SK-N-SH treated with all-trans-retinoic acid at 6 μM for 48 hours (cell line): ENCODE measurements at regions not wholly inside any gene's neighbourhood (a gene's known extent, or its start where the extent isn't known, plus 50 kb on each side); places are given as distances from the start of the nearest gene placed in this dataset.
A peak's percentile ranks its signal among the peaks of the same experiment; 100 is the strongest.

Source experiments
- ATAC-seq: fragments of 200-7000 bp; cut with Tn5 transposase; 3 replicates; pipeline ENCODE4 v1.9.1; 2020; ENCODE audit warnings: mild to moderate bottlenecking, moderate library complexity
- ARNTL ChIP-seq: fragments of 450-650 bp; formaldehyde crosslinking; IDR thresholded peaks from 2 replicates; pipeline ENCODE4 v1.5.0; 2020; ENCODE audit warnings: low read depth, mild to moderate bottlenecking, moderate library complexity, borderline replicate concordance
- BACH2 ChIP-seq: fragments of 250-450 bp; sonication (Bioruptor Pico); IDR thresholded peaks from 2 replicates; pipeline ENCODE4 v1.9.0; 2021; ENCODE audit warnings: mild to moderate bottlenecking, borderline replicate concordance
- CSDC2 ChIP-seq: fragments of 250-450 bp; sonication (Bioruptor Pico); IDR thresholded peaks from 2 replicates; pipeline ENCODE4 v1.5.0; 2020; ENCODE audit warnings: mild to moderate bottlenecking, moderate library complexity
- ESRRG ChIP-seq: fragments of 250-450 bp; sonication (Bioruptor Pico); IDR thresholded peaks from 2 replicates; pipeline ENCODE4 v1.6.1; 2021; ENCODE audit warnings: mild to moderate bottlenecking
- GLIS3 ChIP-seq: fragments of 250-450 bp; sonication (Bioruptor Pico); IDR thresholded peaks from 2 replicates; pipeline ENCODE4 v1.5.0; 2020; ENCODE audit warnings: mild to moderate bottlenecking, moderate library complexity
- ISL1 ChIP-seq: fragments of 250-450 bp; sonication (Bioruptor Pico); IDR thresholded peaks from 2 replicates; pipeline ENCODE4 v2.1.2; 2022; ENCODE audit warnings: mild to moderate bottlenecking, moderate library complexity
- OSR1 ChIP-seq: fragments of 250-450 bp; sonication (Bioruptor Pico); IDR thresholded peaks from 2 replicates; pipeline ENCODE4 v1.8.0; 2022; ENCODE audit warnings: moderate library complexity, mild to moderate bottlenecking, inconsistent platforms
- PPARA ChIP-seq: fragments of 250-450 bp; sonication (Bioruptor Pico); IDR thresholded peaks from 2 replicates; pipeline ENCODE4 v1.5.0; 2020; ENCODE audit warnings: mild to moderate bottlenecking, borderline replicate concordance
- RARB ChIP-seq: fragments of 250-450 bp; sonication (Bioruptor Pico); IDR thresholded peaks from 2 replicates; pipeline ENCODE4 v1.8.0; 2021; ENCODE audit warnings: mild to moderate bottlenecking, moderate library complexity
- SNAI2 ChIP-seq: fragments of 250-450 bp; sonication (Bioruptor Pico); IDR thresholded peaks from 2 replicates; pipeline ENCODE4 v1.5.0; 2020; ENCODE audit warnings: mild to moderate bottlenecking, moderate library complexity
- TCF4 ChIP-seq: fragments of 250-450 bp; sonication (Bioruptor Pico); IDR thresholded peaks from 2 replicates; pipeline ENCODE4 v1.8.0; 2021; ENCODE audit warnings: mild to moderate bottlenecking, moderate library complexity, borderline replicate concordance
- TOX ChIP-seq: fragments of 250-450 bp; sonication (Bioruptor Pico); IDR thresholded peaks from 2 replicates; pipeline ENCODE4 v1.8.0; 2021; ENCODE audit warnings: mild to moderate bottlenecking, moderate library complexity, borderline replicate concordance
- ZC3H10 ChIP-seq: fragments of 250-450 bp; sonication (Bioruptor Pico); IDR thresholded peaks from 2 replicates; pipeline ENCODE4 v1.5.1; 2021; ENCODE audit warnings: mild to moderate bottlenecking, moderate library complexity
- ZFP3 ChIP-seq: fragments of 250-450 bp; sonication (Bioruptor Pico); IDR thresholded peaks from 2 replicates; pipeline ENCODE4 v1.5.0; 2020; ENCODE audit warnings: mild to moderate bottlenecking, moderate library complexity
- ZFP30 ChIP-seq: fragments of 450-650 bp; formaldehyde crosslinking; IDR thresholded peaks from 2 replicates; pipeline ENCODE4 v1.5.0; 2022; ENCODE audit warnings: mild to moderate bottlenecking, moderate library complexity
- ZNF565 ChIP-seq: fragments of 450-650 bp; formaldehyde crosslinking; conservative IDR thresholded peaks from 2 replicates; pipeline ENCODE4 v1.5.0; 2020; ENCODE audit warnings: low read depth, mild to moderate bottlenecking, moderate library complexity
- ZNF70 ChIP-seq: fragments of 450-650 bp; formaldehyde crosslinking; IDR thresholded peaks from 2 replicates; pipeline ENCODE4 v1.5.0; 2020; ENCODE audit warnings: mild to moderate bottlenecking, moderate library complexity
- ZNF8 ChIP-seq: fragments of 450-650 bp; formaldehyde crosslinking; IDR thresholded peaks from 2 replicates; pipeline ENCODE4 v1.5.0; 2020; ENCODE audit warnings: mild to moderate bottlenecking, moderate library complexity
- TF ChIP-seq, protein P1 (sequence below): fragments of 250-450 bp; sonication (Bioruptor Pico); IDR thresholded peaks from 2 replicates; pipeline ENCODE4 v1.5.0; 2020; ENCODE audit warnings: mild to moderate bottlenecking, moderate library complexity
- TF ChIP-seq, protein P2 (sequence below): fragments of 250-450 bp; sonication (Bioruptor Pico); IDR thresholded peaks from 2 replicates; pipeline ENCODE4 v1.8.0; 2021; ENCODE audit warnings: low read depth, mild to moderate bottlenecking, moderate library complexity, borderline replicate concordance
- TF ChIP-seq, protein P3 (sequence below): fragments of 250-450 bp; sonication (Bioruptor Pico); IDR thresholded peaks from 2 replicates; pipeline ENCODE4 v1.8.0; 2020; ENCODE audit warnings: mild to moderate bottlenecking, moderate library complexity, borderline replicate concordance
- TF ChIP-seq, protein P4 (sequence below): fragments of 250-450 bp; sonication (Bioruptor Pico); IDR thresholded peaks from 2 replicates; pipeline ENCODE4 v1.5.1; 2021; ENCODE audit warnings: mild to moderate bottlenecking, moderate library complexity
- TF ChIP-seq, protein P5 (sequence below): fragments of 250-450 bp; sonication (Bioruptor Pico); IDR thresholded peaks from 2 replicates; pipeline ENCODE4 v1.5.1; 2020; ENCODE audit warnings: low read depth, mild to moderate bottlenecking, moderate library complexity

DNA sequence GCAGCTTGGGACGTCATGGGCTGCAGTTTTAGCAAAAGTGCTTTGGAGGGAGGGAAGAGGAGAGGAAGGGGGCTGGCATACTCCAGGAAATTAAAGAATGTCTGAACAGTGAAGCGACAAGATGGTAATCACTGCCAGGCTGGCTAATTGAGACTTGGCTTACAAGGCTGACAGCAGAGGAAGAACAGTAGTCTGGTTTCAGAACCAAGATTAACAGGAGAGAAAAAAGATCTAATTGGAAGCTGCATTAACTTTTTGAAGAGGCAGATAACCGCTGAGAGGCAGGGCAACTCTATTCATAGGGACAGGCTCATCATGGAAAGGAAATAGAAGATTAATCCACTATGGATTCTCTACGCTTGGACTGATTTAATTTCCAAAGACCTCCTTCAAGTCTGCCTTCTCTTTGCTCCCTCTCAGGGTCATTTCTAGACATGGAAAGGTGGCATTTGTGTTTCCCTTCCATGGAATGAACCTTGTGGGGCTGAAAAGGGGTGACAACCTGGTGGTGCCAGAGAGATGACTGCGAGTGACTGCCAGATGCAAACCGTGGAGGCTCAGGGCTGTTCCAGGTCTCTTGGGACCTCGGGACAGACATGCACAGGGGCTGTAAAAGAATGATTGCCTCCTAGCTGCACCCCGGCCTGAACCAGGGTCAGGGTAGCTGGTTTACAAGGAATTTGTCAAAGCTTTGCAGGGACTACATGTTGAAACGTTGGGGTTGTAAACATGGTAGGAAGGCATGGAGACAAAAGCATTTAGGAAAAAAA lies 210.2 kb upstream of the NPY start:
- ATAC-seq = no peak
- TF ChIP-seq, protein P1, sequence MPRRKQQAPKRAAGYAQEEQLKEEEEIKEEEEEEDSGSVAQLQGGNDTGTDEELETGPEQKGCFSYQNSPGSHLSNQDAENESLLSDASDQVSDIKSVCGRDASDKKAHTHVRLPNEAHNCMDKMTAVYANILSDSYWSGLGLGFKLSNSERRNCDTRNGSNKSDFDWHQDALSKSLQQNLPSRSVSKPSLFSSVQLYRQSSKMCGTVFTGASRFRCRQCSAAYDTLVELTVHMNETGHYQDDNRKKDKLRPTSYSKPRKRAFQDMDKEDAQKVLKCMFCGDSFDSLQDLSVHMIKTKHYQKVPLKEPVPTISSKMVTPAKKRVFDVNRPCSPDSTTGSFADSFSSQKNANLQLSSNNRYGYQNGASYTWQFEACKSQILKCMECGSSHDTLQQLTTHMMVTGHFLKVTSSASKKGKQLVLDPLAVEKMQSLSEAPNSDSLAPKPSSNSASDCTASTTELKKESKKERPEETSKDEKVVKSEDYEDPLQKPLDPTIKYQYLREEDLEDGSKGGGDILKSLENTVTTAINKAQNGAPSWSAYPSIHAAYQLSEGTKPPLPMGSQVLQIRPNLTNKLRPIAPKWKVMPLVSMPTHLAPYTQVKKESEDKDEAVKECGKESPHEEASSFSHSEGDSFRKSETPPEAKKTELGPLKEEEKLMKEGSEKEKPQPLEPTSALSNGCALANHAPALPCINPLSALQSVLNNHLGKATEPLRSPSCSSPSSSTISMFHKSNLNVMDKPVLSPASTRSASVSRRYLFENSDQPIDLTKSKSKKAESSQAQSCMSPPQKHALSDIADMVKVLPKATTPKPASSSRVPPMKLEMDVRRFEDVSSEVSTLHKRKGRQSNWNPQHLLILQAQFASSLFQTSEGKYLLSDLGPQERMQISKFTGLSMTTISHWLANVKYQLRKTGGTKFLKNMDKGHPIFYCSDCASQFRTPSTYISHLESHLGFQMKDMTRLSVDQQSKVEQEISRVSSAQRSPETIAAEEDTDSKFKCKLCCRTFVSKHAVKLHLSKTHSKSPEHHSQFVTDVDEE (CRISPR knock-in tag) = no peak
- TF ChIP-seq ZC3H10 (no peak), ISL1 (CRISPR knock-in tag) (no peak), ARNTL (CRISPR knock-in tag) (no peak), ESRRG (CRISPR knock-in tag) (no peak), TCF4 (no peak), PPARA (CRISPR knock-in tag) (no peak), RARB (no peak), BACH2 (no peak)
- TF ChIP-seq, protein P2, sequence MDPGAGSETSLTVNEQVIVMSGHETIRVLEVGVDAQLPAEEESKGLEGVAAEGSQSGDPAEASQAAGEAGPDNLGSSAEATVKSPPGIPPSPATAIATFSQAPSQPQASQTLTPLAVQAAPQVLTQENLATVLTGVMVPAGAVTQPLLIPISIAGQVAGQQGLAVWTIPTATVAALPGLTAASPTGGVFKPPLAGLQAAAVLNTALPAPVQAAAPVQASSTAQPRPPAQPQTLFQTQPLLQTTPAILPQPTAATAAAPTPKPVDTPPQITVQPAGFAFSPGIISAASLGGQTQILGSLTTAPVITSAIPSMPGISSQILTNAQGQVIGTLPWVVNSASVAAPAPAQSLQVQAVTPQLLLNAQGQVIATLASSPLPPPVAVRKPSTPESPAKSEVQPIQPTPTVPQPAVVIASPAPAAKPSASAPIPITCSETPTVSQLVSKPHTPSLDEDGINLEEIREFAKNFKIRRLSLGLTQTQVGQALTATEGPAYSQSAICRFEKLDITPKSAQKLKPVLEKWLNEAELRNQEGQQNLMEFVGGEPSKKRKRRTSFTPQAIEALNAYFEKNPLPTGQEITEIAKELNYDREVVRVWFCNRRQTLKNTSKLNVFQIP (CRISPR knock-in tag) = no peak

DNA sequence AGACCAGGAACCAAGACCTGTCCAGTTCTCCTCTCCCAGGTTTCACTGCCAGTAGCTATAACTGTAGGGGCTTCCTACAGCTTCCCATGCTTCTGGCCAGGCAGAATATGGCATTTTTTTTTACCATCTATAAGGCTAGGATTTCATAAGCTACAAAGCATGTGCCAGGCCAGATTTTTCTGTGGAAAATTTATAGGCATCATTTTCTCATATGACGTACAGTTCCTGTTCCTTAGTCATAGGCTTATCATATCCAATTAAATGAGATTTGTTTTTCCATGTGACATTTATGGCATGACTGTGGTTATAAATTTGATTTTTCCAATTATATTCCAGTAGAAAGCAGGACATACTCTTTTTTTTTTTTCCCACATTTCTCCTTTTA lies 208.6 kb upstream of the NPY start:
- no peak for TF ChIP-seq ZFP30 (CRISPR knock-in tag)
- no peak for TF ChIP-seq ZNF70
- TF ChIP-seq ZNF8 = peak; percentile 40; the same call in 1 of the 2 replicates
- TF ChIP-seq, protein P3, sequence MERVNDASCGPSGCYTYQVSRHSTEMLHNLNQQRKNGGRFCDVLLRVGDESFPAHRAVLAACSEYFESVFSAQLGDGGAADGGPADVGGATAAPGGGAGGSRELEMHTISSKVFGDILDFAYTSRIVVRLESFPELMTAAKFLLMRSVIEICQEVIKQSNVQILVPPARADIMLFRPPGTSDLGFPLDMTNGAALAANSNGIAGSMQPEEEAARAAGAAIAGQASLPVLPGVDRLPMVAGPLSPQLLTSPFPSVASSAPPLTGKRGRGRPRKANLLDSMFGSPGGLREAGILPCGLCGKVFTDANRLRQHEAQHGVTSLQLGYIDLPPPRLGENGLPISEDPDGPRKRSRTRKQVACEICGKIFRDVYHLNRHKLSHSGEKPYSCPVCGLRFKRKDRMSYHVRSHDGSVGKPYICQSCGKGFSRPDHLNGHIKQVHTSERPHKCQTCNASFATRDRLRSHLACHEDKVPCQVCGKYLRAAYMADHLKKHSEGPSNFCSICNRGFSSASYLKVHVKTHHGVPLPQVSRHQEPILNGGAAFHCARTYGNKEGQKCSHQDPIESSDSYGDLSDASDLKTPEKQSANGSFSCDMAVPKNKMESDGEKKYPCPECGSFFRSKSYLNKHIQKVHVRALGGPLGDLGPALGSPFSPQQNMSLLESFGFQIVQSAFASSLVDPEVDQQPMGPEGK (CRISPR knock-in tag) = peak; percentile 68; the same call in 1 of the 2 replicates
- no peak for TF ChIP-seq TOX
- TF ChIP-seq, protein P4, sequence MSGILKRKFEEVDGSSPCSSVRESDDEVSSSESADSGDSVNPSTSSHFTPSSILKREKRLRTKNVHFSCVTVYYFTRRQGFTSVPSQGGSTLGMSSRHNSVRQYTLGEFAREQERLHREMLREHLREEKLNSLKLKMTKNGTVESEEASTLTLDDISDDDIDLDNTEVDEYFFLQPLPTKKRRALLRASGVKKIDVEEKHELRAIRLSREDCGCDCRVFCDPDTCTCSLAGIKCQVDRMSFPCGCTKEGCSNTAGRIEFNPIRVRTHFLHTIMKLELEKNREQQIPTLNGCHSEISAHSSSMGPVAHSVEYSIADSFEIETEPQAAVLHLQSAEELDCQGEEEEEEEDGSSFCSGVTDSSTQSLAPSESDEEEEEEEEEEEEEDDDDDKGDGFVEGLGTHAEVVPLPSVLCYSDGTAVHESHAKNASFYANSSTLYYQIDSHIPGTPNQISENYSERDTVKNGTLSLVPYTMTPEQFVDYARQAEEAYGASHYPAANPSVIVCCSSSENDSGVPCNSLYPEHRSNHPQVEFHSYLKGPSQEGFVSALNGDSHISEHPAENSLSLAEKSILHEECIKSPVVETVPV (CRISPR knock-in tag) = no peak
- no peak for TF ChIP-seq ZC3H10
- TF ChIP-seq, protein P5, sequence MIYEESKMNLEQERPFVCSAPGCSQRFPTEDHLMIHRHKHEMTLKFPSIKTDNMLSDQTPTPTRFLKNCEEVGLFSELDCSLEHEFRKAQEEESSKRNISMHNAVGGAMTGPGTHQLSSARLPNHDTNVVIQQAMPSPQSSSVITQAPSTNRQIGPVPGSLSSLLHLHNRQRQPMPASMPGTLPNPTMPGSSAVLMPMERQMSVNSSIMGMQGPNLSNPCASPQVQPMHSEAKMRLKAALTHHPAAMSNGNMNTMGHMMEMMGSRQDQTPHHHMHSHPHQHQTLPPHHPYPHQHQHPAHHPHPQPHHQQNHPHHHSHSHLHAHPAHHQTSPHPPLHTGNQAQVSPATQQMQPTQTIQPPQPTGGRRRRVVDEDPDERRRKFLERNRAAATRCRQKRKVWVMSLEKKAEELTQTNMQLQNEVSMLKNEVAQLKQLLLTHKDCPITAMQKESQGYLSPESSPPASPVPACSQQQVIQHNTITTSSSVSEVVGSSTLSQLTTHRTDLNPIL (CRISPR knock-in tag) = peak; percentile 89
- TF ChIP-seq ZNF565 (CRISPR knock-in tag) = no peak
- TF ChIP-seq, protein P1 (CRISPR knock-in tag) = peak; percentile 56; the same call in 1 of the 2 replicates
- no peak for TF ChIP-seq ARNTL (CRISPR knock-in tag)
- TF ChIP-seq OSR1 (CRISPR knock-in tag) = no peak
- TF ChIP-seq, protein P2 (CRISPR knock-in tag) = no peak; the same call in 1 of the 2 replicates
- TF ChIP-seq CSDC2 (CRISPR knock-in tag) = 0 out of 2 replicates have a peak, but pooled peaks have one; percentile 34
- TF ChIP-seq PPARA (CRISPR knock-in tag) = no peak
- peak; percentile 47; the same call in 1 of the 2 replicates for TF ChIP-seq ZFP3 (CRISPR knock-in tag)
- TF ChIP-seq GLIS3 (CRISPR knock-in tag) = peak; percentile 91
- TF ChIP-seq RARB = no peak
- no peak for TF ChIP-seq BACH2
- peak; percentile 78 for TF ChIP-seq SNAI2 (CRISPR knock-in tag)
- TF ChIP-seq ISL1 (CRISPR knock-in tag) = peak; percentile 98
- peak; percentile 44; the same call in 1 of the 2 replicates for TF ChIP-seq TCF4
- 0 out of 2 replicates have a peak, but pooled peaks have one; percentile 43 for TF ChIP-seq ESRRG (CRISPR knock-in tag)
- peak; percentile 51; the same call in 2 of the 3 replicates for ATAC-seq
